Neural cell (in vitro differentiated cells): ENCODE measurements at regions not wholly inside any gene's neighbourhood (a gene's known extent, or its start where the extent isn't known, plus 50 kb on each side); places are given as distances from the start of the nearest gene placed in this dataset.

Experiments
- H2AFZ ChIP-seq: fragments of 200-600, 300-800 bp; sonication (generic), shearing (Covaris generic); 2 replicates; pipeline ENCODE4 v1.6.0; 2014; ENCODE audit warnings: low read depth, mild to moderate bottlenecking, antibody characterized with exemption, low read length, moderate library complexity
- H3F3A ChIP-seq: fragments of 200-600 bp; shearing (Covaris generic); 2 replicates; pipeline ENCODE4 v1.6.1; 2016; ENCODE audit warnings: mild to moderate bottlenecking, moderate library complexity, mixed read lengths, antibody characterized with exemption, low read length; ENCODE audit not compliant: insufficient read depth, poor library complexity, severe bottlenecking
- H3K27ac ChIP-seq: fragments of 200-600, 300-800 bp; sonication (generic), shearing (Covaris generic); 2 replicates; pipeline ENCODE4 v1.5.1; 2014; ENCODE audit warnings: mild to moderate bottlenecking, low read length, moderate library complexity
- H3K27me3 ChIP-seq: fragments of 300-800, 200-600 bp; sonication (generic), shearing (Covaris generic); 2 replicates; pipeline ENCODE4 v1.6.0; 2014; ENCODE audit warnings: mild to moderate bottlenecking, low read depth, low read length, moderate library complexity; ENCODE audit not compliant: insufficient read depth
- H3K36me3 ChIP-seq: fragments of 300-800, 200-600 bp; sonication (generic), shearing (Covaris generic); 2 replicates; pipeline ENCODE4 v1.5.1; 2014; ENCODE audit warnings: mild to moderate bottlenecking, antibody characterized with exemption, low read length, moderate library complexity; ENCODE audit not compliant: insufficient read depth
- H3K4me2 ChIP-seq: fragments of 300-800, 200-600 bp; sonication (generic), shearing (Covaris generic); 2 replicates; pipeline ENCODE4 v1.6.0; 2014; ENCODE audit warnings: mild to moderate bottlenecking, low read length
- H3K4me3 ChIP-seq: fragments of 300-800, 200-600 bp; sonication (generic), shearing (Covaris generic); 2 replicates; pipeline ENCODE4 v1.5.1; 2014; ENCODE audit warnings: mild to moderate bottlenecking, low read length, moderate library complexity
- H3K79me2 ChIP-seq: fragments of 200-600 bp; shearing (Covaris generic); replicated peaks from 2 replicates; pipeline ENCODE4 v1.6.0; 2014; ENCODE audit warnings: mild to moderate bottlenecking, low read length, moderate library complexity; ENCODE audit not compliant: insufficient read depth
- H3K9ac ChIP-seq: fragments of 300-800, 200-600 bp; sonication (generic), shearing (Covaris generic); 2 replicates; pipeline ENCODE4 v1.6.1; 2016; ENCODE audit warnings: mild to moderate bottlenecking, low read length, mixed read lengths
- H3K9me2 ChIP-seq: fragments of 200-600 bp; shearing (Covaris generic); 2 replicates; pipeline ENCODE4 v1.6.1; 2016; ENCODE audit warnings: mild to moderate bottlenecking, low read length, mixed read lengths; ENCODE audit not compliant: insufficient read depth
- H3K9me3 ChIP-seq: fragments of 200-600, 300-800 bp; sonication (generic), shearing (Covaris generic); 2 replicates; pipeline ENCODE4 v1.6.1; 2016; ENCODE audit warnings: mild to moderate bottlenecking, mixed run types, low read length, moderate library complexity, mixed read lengths
- H4K20me1 ChIP-seq: fragments of 200-600 bp; shearing (Covaris generic); 2 replicates; pipeline ENCODE4 v1.6.1; 2016; ENCODE audit warnings: mild to moderate bottlenecking, mixed run types; ENCODE audit not compliant: insufficient read depth
- CTCF ChIP-seq: fragments of 450-650 bp; IDR thresholded peaks from 2 replicates; pipeline ENCODE4 v1.5.1; 2014; ENCODE audit warnings: antibody characterized with exemption, mild to moderate bottlenecking, moderate library complexity; ENCODE audit not compliant: poor library complexity, severe bottlenecking
- EP300 ChIP-seq: fragments of 450-650 bp; conservative IDR thresholded peaks from 2 replicates; pipeline ENCODE4 v1.6.1; 2014; ENCODE audit warnings: antibody characterized with exemption, mild to moderate bottlenecking, moderate library complexity; ENCODE audit not compliant: poor library complexity, severe bottlenecking
- EZH2 ChIP-seq: fragments of 200-600, 300-800 bp; shearing (Covaris generic), sonication (generic); IDR thresholded peaks from 2 replicates; pipeline ENCODE4 v1.6.1; 2014; ENCODE audit warnings: antibody characterized with exemption, low read length, borderline replicate concordance, mild to moderate bottlenecking; ENCODE audit not compliant: insufficient read depth, poor library complexity, severe bottlenecking
- MXI1 ChIP-seq: fragments of 450-650 bp; conservative IDR thresholded peaks from 2 replicates; pipeline ENCODE4 v1.6.1; 2014; ENCODE audit warnings: antibody characterized with exemption, mild to moderate bottlenecking; ENCODE audit not compliant: poor library complexity, severe bottlenecking
- POLR2AphosphoS5 ChIP-seq: IDR thresholded peaks from 2 replicates; pipeline ENCODE4 v1.6.1; 2012
- RAD21 ChIP-seq: fragments of 450-650 bp; conservative IDR thresholded peaks from 2 replicates; pipeline ENCODE4 v1.6.1; 2014; ENCODE audit warnings: antibody characterized with exemption, mild to moderate bottlenecking, moderate library complexity
- REST ChIP-seq: IDR thresholded peaks from 2 replicates; pipeline ENCODE4 v1.6.1; 2012; ENCODE audit warnings: borderline replicate concordance
- SMC3 ChIP-seq: fragments of 450-650 bp; conservative IDR thresholded peaks from 2 replicates; pipeline ENCODE4 v1.6.1; 2014; ENCODE audit warnings: antibody characterized with exemption, mild to moderate bottlenecking, moderate library complexity; ENCODE audit not compliant: poor library complexity
- TAF1 ChIP-seq: IDR thresholded peaks from 2 replicates; pipeline ENCODE4 v1.6.1; 2012; ENCODE audit warnings: low read depth

GRCh38 chrX:13266641-13267345 is 53.1 kb downstream of the ATXN3L start:
- Histone ChIP-seq H3K27me3 (no peaks in the 10 kb centered on the region), H3F3A (no peaks in the 10 kb centered on the region), H3K27ac (peak overlapping the region; percentile 24), H3K9me2 (no peaks in the 10 kb centered on the region), H3K4me3 (no peak overlapping the region), H3K79me2 (no peaks in the 10 kb centered on the region), H3K9me3 (no peaks in the 10 kb centered on the region), H4K20me1 (no peaks in the 10 kb centered on the region), H3K4me2 (no peak overlapping the region), H2AFZ (no peak overlapping the region), H3K36me3 (no peaks in the 10 kb centered on the region), H3K9ac (no peak overlapping the region)
- TF ChIP-seq CTCF (no peak), TAF1 (no peak), EZH2 (no peak), RAD21 (no peak), EP300 (no peak), REST (no peak), SMC3 (no peak), POLR2AphosphoS5 (no peak), MXI1 (no peak)

GRCh38 chrX:13265549-13266132 is 54.2 kb downstream of the ATXN3L start:
- H3K4me3 ChIP-seq = no peak overlapping the region
- H2AFZ ChIP-seq = no peak overlapping the region
- no peak for TF ChIP-seq EP300
- TF ChIP-seq SMC3 = no peak
- no peak for TF ChIP-seq CTCF
- no peak for TF ChIP-seq MXI1
- no peak for TF ChIP-seq EZH2
- no peak for TF ChIP-seq RAD21
- TF ChIP-seq TAF1 = no peak
- TF ChIP-seq REST = no peak
- no peak for TF ChIP-seq POLR2AphosphoS5
- no peaks in the 10 kb centered on the region for H3K36me3 ChIP-seq
- H4K20me1 ChIP-seq = no peaks in the 10 kb centered on the region
- no peaks in the 10 kb centered on the region for H3K9me2 ChIP-seq
- H3K79me2 ChIP-seq = no peaks in the 10 kb centered on the region
- H3K27ac ChIP-seq = no peak overlapping the region
- H3K9ac ChIP-seq = no peak overlapping the region
- H3K9me3 ChIP-seq = no peaks in the 10 kb centered on the region
- H3F3A ChIP-seq = no peaks in the 10 kb centered on the region
- no peaks in the 10 kb centered on the region for H3K27me3 ChIP-seq
- no peak overlapping the region for H3K4me2 ChIP-seq
